Suprapubic skin (tissue), 3 donors: ENCODE measurements at regions not wholly inside any gene's neighbourhood (a gene's known extent, or its start where the extent isn't known, plus 50 kb on each side); places are given as distances from the start of the nearest gene placed in this dataset.

ENCODE experiments used
- EP300 ChIP-seq: sonication (generic); formaldehyde crosslinking; IDR thresholded peaks from one replicate; pipeline ENCODE4 v1.6.1; 2017; ENCODE audit warnings: antibody characterized with exemption
- POLR2A ChIP-seq, 2 donors: fragments of 450-650 bp; IDR thresholded peaks; one replicate each; pipeline ENCODE4 v1.6.1; 2017; ENCODE audit warnings: antibody characterized with exemption in 2 of 2, mild to moderate bottlenecking in 2 of 2, moderate library complexity in 2 of 2
- TF ChIP-seq, protein P1 (sequence below), 2 donors: fragments of 200-600 bp in 1 of 2; fragments of 450-650 bp in 1 of 2; sonication (generic) in 1 of 2; IDR thresholded peaks; one replicate each; pipeline ENCODE4 v1.5.1; 2016 to 2019; ENCODE audit warnings: antibody characterized with exemption in 2 of 2, mild to moderate bottlenecking in 1 of 2, moderate library complexity in 1 of 2

DNA sequence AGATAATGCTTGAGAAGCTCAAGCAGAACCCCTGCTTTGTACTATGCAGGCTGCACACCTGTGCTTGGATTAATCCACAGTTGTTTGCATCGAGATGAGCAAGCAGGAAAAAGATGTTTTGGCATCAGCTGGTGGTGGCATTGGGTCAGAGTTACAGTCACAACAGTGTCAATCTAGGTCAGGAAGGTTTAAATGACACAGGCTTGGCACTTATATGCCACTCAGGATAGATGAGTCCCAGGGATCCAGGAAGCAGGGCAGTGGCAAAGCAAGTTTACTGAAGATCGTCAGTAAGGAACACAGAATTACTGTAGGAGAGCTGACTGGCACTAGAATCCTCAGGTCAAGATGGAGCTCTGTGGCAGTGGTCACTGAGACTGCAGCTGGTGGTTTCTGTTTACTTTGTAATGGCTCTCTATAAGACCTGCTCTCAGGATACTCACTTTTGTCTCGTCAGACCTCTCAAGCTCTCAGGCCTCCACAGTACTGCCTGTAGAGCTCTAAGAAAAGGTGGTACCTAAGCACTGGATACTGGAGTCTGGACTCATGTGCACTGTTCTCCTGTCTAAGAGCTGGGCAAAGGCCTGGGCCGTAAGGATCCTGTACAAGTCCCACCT lies 110.1 kb upstream of the HS3ST5 start:
- no peak for TF ChIP-seq POLR2A (IDR thresholded peaks at IDR 0.05)
- TF ChIP-seq, protein P1, sequence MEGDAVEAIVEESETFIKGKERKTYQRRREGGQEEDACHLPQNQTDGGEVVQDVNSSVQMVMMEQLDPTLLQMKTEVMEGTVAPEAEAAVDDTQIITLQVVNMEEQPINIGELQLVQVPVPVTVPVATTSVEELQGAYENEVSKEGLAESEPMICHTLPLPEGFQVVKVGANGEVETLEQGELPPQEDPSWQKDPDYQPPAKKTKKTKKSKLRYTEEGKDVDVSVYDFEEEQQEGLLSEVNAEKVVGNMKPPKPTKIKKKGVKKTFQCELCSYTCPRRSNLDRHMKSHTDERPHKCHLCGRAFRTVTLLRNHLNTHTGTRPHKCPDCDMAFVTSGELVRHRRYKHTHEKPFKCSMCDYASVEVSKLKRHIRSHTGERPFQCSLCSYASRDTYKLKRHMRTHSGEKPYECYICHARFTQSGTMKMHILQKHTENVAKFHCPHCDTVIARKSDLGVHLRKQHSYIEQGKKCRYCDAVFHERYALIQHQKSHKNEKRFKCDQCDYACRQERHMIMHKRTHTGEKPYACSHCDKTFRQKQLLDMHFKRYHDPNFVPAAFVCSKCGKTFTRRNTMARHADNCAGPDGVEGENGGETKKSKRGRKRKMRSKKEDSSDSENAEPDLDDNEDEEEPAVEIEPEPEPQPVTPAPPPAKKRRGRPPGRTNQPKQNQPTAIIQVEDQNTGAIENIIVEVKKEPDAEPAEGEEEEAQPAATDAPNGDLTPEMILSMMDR (IDR thresholded peaks at IDR 0.05), result no peak
- no peak for TF ChIP-seq EP300
